GM19328 (cell line): ENCODE measurements at regions not wholly inside any gene's neighbourhood (a gene's known extent, or its start where the extent isn't known, plus 50 kb on each side); places are given as distances from the start of the nearest gene placed in this dataset.

Source experiments
- ATAC-seq: cut with Tn5 transposase; IDR thresholded peaks from one replicate; pipeline ENCODE4 v1.9.1; 2021; ENCODE audit warnings: mild to moderate bottlenecking, moderate library complexity; ENCODE audit not compliant: unreplicated experiment

GRCh38 chr22:47811971-47812370 lies 1049.5 kb downstream of the TBC1D22A start:
- ATAC-seq = no peak

DNA sequence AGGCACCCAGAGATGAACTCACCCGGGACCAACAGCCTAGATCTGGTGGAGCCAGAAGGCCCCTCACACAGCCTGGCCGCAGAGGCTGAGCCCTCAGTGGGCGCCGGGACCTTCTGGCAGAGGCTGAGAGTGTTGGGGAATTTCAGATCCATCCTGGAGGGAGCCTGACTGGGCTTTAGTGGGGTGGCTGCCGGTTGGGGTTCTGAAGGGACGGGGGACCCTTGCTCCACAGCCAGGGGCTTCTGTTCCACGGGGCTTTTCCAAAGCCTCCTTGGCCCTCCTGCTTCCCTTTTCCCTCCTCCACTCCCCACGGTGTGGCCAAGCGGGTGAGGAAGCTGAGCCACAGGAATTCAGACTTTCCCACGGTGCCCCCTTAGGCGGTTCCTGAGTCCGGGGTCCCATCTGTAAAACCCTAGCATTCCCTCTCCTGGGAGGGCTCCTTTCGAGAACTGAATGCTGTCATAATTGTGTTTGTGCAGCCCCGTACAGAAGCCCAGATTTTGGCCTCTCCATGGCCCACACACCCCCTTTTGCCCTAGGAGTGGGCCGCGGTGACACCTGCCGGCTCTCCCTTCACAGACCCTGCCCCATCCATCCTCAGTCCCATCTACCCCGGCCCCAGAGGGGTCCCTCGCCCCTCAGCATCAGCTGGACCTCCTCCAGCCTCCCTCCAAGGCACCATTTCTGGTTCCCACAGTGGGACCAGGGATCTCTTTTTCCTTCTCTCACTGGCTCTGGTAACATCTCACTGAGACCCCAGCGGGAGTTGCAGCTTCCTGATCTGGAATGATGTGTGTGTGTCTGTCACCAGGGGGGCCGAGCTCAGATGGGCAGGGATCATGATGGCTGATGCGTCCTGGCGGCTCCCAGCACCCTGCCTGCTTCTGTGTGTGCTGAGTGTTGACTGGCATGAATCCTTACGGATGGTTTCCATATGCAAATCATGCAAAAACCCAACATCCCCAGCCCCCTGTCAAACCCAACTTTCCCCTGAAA lies 1048.4 kb downstream of the TBC1D22A start:
- ATAC-seq = no peak

- ATAC-seq = no peak
Measured at GRCh38 chr22:47808886-47809620, 1046.6 kb downstream of the TBC1D22A start.

GRCh38 chr22:47808236-47808635 lies 1045.8 kb downstream of the TBC1D22A start:
- ATAC-seq = no peak

DNA sequence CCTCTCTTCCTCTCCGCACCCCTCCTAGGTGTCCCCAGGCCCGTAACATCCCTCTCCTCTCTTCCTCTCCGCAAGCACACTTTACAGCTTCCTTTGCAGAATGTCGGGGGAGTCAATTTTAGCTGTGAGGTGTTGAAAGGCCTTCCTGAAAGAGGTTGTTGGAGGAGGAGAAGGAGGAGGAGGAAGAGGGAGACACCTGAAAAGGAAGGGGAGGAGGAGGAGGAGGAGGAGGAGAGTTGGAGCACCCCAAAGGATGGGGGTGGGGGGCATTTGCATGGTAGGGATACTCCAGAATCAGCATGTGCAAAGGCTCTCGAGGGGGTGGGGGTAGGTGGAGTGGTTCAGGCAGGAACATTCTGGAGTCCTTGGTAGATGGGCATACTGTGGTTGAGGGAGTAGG lies 1045.1 kb downstream of the TBC1D22A start:
- ATAC-seq = no peak

DNA sequence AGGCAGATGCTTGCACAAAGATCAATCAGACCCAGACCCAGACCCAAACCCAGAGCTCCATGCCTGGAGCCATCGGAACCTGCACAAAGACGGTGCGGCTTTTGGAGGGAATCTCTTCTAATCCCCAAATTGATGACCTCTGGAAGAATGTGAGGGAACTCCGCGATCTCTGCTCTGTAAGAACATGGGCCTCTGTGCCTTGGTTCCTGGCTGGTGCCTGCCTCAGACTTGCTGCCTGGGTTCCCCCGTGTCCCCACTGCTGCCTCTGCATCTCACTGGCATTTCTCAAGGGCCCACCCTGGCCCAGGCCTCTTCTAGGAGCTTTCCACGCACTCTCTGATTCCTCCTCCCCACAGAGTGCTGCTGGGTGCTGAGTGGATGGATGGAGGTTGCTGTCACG lies 1044.4 kb downstream of the TBC1D22A start:
- no peak for ATAC-seq

- ATAC-seq = no peak
Measured at GRCh38 chr22:47805394-47805935, 1043.0 kb downstream of the TBC1D22A start.

- no peak for ATAC-seq
Measured at GRCh38 chr22:47804281-47804680, 1041.8 kb downstream of the TBC1D22A start.

- no peak for ATAC-seq
Measured at GRCh38 chr22:47802421-47802820, 1040.0 kb downstream of the TBC1D22A start.

DNA sequence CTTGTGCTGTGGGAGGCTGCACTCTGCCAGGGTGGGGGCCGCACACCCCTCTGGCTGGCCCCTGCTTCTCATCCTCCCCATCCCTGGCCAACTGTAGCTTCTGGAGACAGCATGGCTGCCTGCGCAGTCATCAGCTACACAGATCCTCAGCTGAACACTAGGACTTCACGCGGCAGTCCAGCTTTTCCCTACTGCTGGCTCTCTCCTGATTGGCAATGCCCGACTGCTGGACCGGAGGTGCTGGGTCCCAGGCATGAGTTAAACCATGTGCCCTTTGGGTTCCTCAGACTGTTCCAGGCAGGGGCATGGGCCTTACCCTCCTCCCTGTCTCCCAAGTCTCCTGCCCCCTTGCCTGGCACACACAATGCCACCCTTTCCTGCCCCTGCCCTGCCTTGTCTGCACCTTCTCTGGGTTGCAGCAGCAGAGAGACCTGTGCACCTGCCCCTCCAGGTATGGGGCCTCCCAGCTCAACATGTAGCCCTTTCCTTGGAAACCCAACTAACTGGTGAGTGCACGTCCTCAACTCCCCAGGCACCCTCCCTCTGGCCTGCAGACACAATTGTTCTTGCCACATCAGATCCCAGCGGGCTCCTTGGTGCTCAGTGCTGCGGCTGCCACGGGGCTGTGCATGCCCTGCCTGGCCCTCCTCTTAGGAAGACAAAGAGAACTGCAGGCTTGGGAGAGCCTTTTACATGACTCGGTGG lies 1039.2 kb downstream of the TBC1D22A start:
- no peak for ATAC-seq

DNA sequence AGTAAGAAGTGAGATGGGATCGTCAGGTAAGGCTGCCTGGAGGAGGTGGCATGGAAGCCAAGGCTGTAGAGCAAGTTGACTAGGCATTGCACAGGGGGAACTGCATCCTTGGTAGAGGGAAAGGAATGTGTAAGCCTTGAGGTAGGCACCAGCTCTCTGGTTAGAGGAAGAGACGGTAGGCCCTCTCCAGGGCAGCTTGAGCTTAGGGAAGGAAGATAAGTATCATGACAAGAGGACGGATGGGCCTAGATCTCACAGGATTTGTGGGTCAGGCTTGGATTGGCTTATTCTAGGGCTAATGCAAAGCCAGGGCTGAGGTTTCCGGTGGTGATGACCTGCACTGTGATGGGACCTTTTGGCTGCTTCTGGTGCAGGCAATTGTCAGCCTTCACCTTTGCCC lies 1035.8 kb downstream of the TBC1D22A start:
- ATAC-seq = no peak

- ATAC-seq = no peak
Measured at GRCh38 chr22:47797342-47797945, 1035.0 kb downstream of the TBC1D22A start.

DNA sequence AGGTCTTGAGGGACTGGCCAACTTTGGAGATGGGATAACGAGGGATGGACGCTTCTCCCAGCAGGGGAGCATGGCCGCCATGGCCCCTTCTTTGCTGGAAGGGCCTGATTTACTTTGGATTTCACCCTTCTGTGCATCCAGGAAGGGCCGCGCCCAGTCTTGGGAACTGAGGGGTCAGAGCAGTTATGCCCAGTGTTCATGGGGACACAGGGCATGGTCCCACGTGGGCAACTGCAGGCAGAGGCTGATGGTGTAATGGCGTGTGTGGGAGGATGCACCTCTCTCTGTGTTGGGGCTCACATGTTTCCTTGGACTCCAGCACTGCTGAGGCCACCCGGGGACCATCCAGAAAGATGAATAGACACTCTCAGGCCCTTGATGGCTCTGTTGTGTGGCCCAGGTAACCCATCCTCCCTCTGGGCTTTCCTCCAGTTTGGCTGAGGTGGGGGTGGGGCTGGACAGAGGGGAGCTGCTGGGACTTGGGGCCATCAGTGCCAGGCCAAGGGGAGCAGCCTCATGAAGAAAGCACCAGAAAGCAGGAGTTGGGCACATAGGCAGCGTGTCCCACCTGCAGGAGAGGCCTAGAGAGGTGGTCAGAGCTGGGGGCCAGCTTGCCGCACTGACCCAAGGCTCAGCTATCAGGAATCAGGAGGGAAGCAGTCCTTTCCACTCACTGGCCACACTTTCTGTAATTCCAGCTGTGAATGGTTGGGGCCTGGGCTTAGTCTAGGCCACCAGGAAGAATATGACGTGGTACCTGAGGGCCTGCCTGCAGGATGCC lies 1033.9 kb downstream of the TBC1D22A start:
- ATAC-seq = no peak

- ATAC-seq = no peak
Measured at GRCh38 chr22:47795477-47796127, 1033.2 kb downstream of the TBC1D22A start.

DNA sequence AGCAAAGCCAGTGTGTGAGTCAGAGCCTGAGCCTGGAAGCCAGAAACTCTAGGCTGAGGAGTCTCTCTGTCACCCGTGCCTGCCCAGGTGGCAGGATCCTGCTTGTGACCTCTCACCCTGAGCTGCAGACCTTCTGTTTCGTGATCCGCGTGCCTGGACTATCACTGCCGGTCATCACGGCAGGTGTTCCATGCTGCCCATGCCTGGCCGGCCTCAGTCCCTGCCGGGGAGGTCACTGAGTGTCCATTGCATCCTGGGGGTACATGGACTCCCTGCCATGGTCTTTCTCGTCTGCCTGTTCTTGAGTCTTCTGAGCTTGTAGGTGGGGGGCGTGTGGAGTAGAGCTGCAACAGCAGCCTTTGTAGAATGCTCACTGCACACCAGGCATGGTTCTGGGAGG lies 1032.4 kb downstream of the TBC1D22A start:
- ATAC-seq = no peak

GRCh38 chr22:47793304-47794101 lies 1031.1 kb downstream of the TBC1D22A start:
- ATAC-seq = no peak

DNA sequence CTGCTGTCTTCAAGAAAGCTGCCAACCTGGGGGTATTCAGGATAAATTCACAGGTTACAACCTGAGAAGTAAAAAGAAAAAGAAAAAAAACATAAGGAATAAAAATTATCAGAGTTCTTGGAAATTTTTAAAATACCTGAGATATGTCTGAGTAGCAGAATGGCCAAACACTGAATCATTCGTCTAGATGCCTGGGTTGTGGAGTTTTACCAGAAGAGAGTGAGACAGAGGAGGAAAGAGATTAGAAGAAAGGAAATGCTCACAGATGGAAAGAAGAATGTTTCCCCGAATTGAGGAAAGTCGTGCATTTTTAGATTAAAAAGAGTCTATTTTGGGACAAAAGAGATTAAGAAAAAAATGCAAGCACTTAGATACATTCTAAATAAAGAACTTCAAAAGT lies 1026.7 kb downstream of the TBC1D22A start:
- ATAC-seq = no peak

DNA sequence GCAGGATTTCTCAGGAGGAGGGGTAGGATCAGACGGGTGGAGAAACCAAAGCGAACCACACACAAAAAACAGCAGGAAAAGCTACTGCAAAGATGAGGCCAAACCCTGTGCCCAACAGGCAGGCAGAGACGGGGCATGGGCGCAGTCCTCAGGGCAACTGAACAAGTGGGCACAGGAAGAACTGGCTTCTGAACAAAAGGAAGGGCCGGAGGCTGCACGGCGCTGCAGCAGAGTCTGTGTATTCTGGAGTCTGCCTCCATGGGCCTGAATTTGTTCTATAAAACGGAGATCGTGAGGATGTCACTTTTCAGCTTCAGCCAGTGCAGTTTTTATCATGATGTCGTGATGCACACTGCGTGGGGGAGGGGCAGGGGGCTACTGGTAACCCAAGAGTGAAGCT lies 1026.0 kb downstream of the TBC1D22A start:
- ATAC-seq = no peak
